Astrocyte (in vitro differentiated cells and primary cell): ENCODE measurements at regions not wholly inside any gene's neighbourhood (a gene's known extent, or its start where the extent isn't known, plus 50 kb on each side); places are given as distances from the start of the nearest gene placed in this dataset.

Source experiments
- EZH2 ChIP-seq: IDR thresholded peaks from 2 replicates; pipeline ENCODE4 v1.6.1; 2012; ENCODE audit warnings: mild to moderate bottlenecking, low read length, inconsistent platforms; ENCODE audit not compliant: insufficient read depth
- TF ChIP-seq, protein P1 (sequence below): IDR thresholded peaks from 2 replicates; pipeline ENCODE4 v1.5.1; 2011; ENCODE audit warnings: low read depth, mild to moderate bottlenecking, inconsistent platforms, low read length, moderate library complexity; ENCODE audit not compliant: insufficient read depth

DNA sequence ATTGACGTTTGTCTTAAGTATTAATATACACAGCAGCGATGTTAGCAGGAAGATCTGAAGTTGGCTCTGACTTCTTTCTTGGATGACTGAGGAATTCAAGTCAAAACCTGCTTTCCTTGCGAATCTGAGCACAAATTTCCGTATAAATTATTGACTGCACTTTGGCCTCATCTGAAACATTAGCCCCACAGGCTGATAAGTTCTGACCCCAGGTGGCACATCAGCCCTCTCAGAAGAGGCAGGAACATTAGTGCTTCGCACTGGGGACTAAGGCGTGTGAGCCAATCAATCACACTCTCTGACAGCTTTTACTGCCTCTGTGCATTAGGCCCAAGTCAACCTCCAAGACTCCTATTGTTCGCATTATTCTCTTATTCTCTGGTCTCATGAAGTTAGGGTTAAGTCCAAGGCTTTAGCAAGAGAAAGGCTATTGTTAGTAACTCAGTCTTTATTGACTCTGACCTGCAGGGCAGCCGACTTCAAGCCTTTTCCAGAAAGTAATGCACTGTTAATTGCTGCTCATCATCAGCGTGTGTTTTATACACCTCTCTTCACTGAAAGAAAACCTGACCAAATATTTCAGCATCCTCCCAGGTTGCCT lies 84.2 kb downstream of the ZNF608 start:
- TF ChIP-seq, protein P1, sequence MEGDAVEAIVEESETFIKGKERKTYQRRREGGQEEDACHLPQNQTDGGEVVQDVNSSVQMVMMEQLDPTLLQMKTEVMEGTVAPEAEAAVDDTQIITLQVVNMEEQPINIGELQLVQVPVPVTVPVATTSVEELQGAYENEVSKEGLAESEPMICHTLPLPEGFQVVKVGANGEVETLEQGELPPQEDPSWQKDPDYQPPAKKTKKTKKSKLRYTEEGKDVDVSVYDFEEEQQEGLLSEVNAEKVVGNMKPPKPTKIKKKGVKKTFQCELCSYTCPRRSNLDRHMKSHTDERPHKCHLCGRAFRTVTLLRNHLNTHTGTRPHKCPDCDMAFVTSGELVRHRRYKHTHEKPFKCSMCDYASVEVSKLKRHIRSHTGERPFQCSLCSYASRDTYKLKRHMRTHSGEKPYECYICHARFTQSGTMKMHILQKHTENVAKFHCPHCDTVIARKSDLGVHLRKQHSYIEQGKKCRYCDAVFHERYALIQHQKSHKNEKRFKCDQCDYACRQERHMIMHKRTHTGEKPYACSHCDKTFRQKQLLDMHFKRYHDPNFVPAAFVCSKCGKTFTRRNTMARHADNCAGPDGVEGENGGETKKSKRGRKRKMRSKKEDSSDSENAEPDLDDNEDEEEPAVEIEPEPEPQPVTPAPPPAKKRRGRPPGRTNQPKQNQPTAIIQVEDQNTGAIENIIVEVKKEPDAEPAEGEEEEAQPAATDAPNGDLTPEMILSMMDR, result no peak
- no peak for TF ChIP-seq EZH2
